HG02759 (cell line): ENCODE measurements at regions not wholly inside any gene's neighbourhood (a gene's known extent, or its start where the extent isn't known, plus 50 kb on each side); places are given as distances from the start of the nearest gene placed in this dataset.

Experiments
- ATAC-seq: cut with Tn5 transposase; IDR thresholded peaks from one replicate; pipeline ENCODE4 v1.9.1; 2021; ENCODE audit warnings: mild to moderate bottlenecking, moderate library complexity; ENCODE audit not compliant: unreplicated experiment

GRCh38 chr10:113219446-113219845 lies 269.4 kb downstream of the TCF7L2 start:
- no peak for ATAC-seq

DNA sequence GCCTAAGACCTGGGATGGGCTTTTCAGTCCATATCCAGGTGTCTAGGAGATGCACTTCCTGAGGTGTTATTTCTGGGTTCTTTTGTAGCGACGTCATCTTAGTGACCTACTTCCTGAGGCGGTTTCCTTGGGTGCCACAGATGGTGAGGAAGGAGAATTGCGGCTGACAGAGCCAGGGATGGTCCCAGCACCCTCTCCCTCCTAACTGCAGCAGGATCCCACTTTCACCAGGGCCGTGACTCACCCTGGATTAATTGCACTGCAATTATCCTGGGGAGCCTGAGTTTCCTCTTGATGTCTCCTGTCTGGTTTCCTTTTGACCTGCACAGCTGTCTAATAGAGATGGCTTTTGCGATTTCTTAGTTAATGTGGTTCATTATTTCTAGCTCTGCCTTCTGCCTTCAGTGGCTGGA lies 271.7 kb downstream of the TCF7L2 start:
- no peak for ATAC-seq

DNA sequence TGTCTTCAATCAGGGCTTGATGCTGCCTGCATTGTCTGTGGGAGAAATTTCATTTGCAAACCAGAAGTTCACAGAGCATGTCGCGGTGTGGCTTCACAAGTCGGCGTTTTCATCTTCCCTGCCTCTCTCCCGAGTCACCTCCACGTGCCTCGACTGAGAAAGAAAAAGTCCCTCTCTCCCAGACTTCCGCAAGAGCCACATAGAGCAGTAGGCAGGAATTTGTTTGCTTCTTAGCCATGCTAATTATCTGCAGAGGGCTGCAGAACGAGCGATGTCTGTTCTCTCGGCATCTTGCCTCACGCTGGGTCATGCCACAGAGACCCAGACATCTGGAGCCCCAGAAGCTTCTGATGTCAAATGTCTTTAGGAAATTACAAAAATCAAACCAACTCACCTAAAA lies 272.2 kb downstream of the TCF7L2 start:
- no peak for ATAC-seq

DNA sequence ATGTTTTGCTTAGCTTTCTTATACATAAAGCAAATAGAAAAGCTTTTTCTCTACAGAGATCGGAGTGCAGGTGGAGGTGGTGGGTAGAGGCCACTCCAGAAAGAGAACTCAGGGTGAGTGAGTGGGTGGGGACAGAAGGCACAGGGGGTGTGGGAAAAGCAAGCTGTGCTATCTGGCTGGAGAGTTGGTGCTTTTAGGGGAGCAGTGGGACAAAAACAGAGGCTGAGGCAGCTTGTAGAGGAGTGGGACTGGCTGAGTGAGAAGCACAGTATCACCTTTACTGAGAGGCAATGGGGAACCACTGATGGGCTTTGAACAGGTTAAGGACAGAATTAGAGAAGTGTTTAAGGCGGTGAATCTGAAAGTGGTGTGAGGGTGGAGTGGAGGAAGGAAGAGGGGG lies 275.3 kb downstream of the TCF7L2 start:
- no peak for ATAC-seq

GRCh38 chr10:113225903-113226302 lies 275.9 kb downstream of the TCF7L2 start:
- ATAC-seq: no peak

DNA sequence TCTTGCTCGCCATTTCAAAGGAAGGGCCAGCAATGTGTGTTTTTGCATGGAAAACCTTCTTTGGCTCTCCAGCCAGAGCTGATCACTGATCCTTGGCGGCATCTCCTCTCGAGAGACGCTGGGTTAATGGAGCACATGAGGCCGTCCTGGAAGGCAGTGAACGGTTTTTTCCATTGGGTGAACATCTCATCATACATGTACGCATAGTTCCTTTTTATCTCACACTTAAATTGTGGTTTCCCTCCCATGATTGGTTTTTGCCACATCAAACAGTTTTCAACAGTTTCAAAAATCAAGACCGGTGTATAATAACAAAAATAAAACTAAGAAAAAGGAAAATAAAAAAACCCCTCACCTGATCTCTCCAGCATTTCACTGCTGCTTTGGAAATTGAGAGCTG lies 276.4 kb downstream of the TCF7L2 start:
- no peak for ATAC-seq

- no peak for ATAC-seq
Observed at GRCh38 chr10:113226831-113227445, 276.9 kb downstream of the TCF7L2 start.

- no peak for ATAC-seq
Observed at GRCh38 chr10:113228530-113228929, 278.5 kb downstream of the TCF7L2 start.

DNA sequence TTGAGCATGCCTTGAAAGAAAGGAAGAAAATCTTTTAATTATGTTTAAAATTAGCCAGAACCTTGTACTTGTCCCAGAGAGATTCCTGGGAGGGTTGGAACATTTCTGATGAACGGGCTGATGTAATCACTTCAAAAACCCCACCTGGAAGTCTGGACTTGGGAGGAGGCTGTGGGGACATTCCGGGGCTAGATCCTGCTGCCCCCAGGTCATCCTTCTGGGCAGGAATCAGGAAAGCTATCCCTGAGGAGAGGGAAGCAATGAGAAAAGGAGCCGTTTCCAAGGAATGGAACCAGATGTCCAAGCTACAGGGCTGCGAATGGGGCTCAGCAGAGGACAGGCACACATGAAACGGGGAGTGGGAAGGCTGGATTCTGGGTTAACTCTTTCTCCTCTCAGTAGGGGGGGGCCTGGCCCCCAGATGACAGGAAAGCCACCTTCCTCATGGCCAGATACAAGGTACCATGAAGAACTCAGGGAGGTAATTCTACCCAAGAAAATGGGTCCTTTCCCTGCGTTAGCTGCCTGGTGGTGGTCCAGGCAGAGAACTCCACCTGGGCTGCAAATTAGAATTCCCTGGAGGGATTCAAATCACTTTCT lies 280.1 kb downstream of the TCF7L2 start:
- ATAC-seq: no peak

DNA sequence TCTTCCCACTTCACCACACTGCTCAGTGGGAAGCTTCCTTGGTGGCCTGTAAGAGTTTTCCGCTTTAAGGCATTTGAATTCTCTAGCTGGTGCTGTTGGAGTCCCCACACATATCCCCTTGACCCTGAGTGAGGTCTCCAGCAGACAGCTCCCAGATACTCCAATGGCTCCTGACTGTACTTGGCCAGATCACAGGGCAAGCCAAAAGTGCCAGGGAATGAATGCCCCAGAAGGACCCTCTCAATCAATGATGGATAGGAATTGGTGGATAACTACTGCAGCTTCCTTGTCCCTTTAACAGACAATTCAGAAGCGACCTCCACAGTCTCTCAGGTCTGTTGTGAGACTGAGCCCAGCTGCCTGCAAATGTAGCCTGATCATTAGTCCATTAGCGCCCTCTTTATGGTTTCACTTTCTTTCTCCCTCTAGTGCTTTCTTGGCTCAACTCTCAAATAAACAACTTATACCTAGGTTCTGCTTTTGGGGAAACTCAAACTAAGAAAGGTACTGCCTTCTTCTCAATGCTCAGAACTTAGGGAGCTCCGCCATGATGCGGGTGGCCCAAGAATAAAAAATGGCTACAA lies 283.0 kb downstream of the TCF7L2 start:
- ATAC-seq: peak; percentile 61

DNA sequence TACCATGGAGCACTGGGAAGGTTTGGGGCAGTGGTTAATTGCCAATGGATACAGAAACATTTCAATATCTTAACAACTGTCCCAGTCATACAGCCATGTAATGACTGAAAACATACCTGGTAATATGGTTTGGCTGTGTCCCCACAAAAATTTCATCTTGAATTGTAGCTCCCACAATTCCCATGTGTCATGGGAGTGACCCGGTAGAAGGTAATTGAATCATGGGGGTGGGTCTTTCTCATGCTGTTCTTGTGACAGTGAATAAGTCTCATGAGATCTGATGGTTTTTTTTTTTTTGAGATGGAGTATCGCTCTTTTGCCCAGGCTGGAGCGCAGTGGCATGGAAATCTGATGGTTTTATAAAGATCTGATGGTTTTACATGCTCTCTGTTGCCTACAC lies 284.4 kb downstream of the TCF7L2 start:
- ATAC-seq: no peak

- no peak for ATAC-seq
Observed at GRCh38 chr10:113235508-113235907, 285.5 kb downstream of the TCF7L2 start.

DNA sequence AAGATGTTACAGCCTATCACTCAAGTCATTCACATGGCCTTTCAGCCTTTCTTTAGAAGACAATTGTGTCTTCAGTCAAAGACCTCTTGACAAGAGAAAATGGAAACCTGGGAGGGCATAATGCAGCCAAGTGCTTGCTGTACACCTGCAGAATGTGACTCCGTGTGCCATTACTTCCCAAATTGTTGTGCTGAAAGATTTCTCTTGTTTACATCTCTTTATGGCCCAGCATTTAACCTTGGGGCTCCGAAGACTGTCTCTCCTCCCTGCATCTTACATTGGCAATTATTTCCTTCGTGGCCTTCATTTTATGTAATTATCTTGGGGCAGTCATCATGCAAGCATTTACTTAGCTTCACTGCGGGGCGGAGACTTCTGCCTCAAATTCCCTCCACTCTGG lies 287.0 kb downstream of the TCF7L2 start:
- ATAC-seq: no peak

- ATAC-seq: no peak
Observed at GRCh38 chr10:113239566-113240350, 289.7 kb downstream of the TCF7L2 start.

GRCh38 chr10:113240736-113241135 lies 290.7 kb downstream of the TCF7L2 start:
- no peak for ATAC-seq

DNA sequence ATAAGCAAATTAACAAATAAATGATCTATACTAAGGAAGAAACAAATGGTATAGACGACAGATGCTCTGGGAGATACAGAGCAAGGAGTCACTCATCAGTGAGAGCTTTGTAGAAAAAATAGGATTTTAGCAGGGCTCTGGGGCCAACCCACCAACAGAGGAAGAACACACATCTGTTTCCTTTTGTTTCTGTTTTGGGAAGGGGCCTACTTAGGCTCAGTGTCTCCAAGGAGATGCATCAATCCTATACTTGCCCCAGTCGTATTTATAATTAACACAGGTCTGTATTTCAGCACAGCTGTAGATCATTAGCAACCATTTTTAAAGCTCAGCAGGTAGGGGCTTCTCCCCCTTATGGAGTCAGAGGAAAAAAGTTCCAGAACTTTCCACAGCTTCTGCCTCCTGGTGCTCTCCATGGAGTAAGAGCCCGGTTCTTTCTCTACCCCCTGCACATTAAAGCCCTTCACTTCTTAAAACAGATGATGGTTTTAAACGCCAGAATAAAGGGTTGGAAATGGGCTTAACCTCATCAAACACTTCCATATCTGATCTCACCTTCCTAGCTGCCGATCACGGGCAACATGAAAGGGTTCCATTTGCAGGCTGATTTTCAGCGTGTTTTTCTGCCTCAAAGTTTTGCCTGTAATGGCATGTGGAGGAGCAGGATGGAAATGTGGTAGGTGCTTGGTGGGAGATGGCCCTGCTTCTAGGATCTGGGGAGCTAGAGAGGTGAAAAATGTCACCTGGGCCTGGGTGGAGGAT lies 291.7 kb downstream of the TCF7L2 start:
- no peak for ATAC-seq

GRCh38 chr10:113243311-113243710 lies 293.3 kb downstream of the TCF7L2 start:
- ATAC-seq: no peak

GRCh38 chr10:113244750-113245149 lies 294.7 kb downstream of the TCF7L2 start:
- ATAC-seq: no peak

DNA sequence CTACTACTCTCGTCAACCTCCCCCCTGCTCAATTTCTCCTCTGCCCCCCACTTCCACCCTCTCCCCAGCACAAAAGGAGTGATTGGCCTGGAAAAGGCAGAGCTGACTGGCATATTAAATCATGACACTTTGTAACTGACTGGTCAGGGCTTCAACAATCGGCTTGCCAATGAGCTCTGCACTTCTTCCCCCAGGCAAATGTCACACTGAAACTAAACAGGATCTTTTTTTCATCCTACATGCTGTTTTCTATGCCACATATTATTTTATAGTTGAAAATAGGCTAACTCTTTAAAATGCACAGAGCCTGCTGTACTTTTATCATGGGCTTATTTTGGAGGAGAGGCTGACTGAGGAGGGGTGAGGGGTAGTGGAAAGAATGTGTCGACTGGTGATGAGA lies 295.2 kb downstream of the TCF7L2 start:
- no peak for ATAC-seq

GRCh38 chr10:113247050-113247449 lies 297.0 kb downstream of the TCF7L2 start:
- no peak for ATAC-seq
